Non-pigmented ciliary epithelial cell (primary cell): ENCODE measurements at regions not wholly inside any gene's neighbourhood (a gene's known extent, or its start where the extent isn't known, plus 50 kb on each side); places are given as distances from the start of the nearest gene placed in this dataset.
"Not testable (repeated sequence)": the region's sequence is repeated elsewhere in the genome, so short reads cannot be mapped to it uniquely, and the experiment has no call there.

ENCODE experiments used
- DNase-seq: peaks from one replicate; pipeline ENCODE4 v3.0.0-alpha.2; 2010; ENCODE audit warnings: low read depth

GRCh38 chr3:72660270-72661114 is 187.8 kb downstream of the SHQ1 start:
- DNase-seq, result no peak

GRCh38 chr3:72659596-72659995 is 188.6 kb downstream of the SHQ1 start:
- no peak for DNase-seq

GRCh38 chr3:72659188-72659587 is 189.1 kb downstream of the SHQ1 start:
- no peak for DNase-seq

GRCh38 chr3:72658466-72659100 is 189.7 kb downstream of the SHQ1 start:
- no peak for DNase-seq

GRCh38 chr3:72657666-72658065 is 190.6 kb downstream of the SHQ1 start:
- no peak for DNase-seq

GRCh38 chr3:72655723-72656122 is 192.5 kb downstream of the SHQ1 start:
- no peak for DNase-seq

- no peak for DNase-seq
Observed at GRCh38 chr3:72655131-72655551, 193.1 kb downstream of the SHQ1 start.

- DNase-seq, result no peak
Observed at GRCh38 chr3:72652395-72652794, 195.8 kb downstream of the SHQ1 start.

GRCh38 chr3:72651498-72651897 is 196.7 kb downstream of the SHQ1 start:
- no peak for DNase-seq

- no peak for DNase-seq
Observed at GRCh38 chr3:72646263-72646662, 202.0 kb downstream of the SHQ1 start.

- not testable (repeated sequence) for DNase-seq
Observed at GRCh38 chr3:72643635-72644034, 204.6 kb downstream of the SHQ1 start.

GRCh38 chr3:72641684-72642083 is 206.6 kb downstream of the SHQ1 start:
- no peak for DNase-seq

- no peak for DNase-seq
Observed at GRCh38 chr3:72641072-72641471, 207.2 kb downstream of the SHQ1 start.

GRCh38 chr3:72636969-72637597 is 211.2 kb downstream of the SHQ1 start:
- DNase-seq, result no peak

GRCh38 chr3:72635551-72635950 is 212.7 kb downstream of the SHQ1 start:
- no peak for DNase-seq

GRCh38 chr3:72634128-72634527 is 214.1 kb downstream of the SHQ1 start:
- no peak for DNase-seq

GRCh38 chr3:72633534-72633933 is 214.7 kb downstream of the SHQ1 start:
- DNase-seq, result no peak

- DNase-seq, result no peak
Observed at GRCh38 chr3:72633121-72633520, 215.1 kb downstream of the SHQ1 start.

- DNase-seq, result no peak
Observed at GRCh38 chr3:72632129-72632528, 216.1 kb downstream of the SHQ1 start.

GRCh38 chr3:72630969-72631344 is 217.3 kb downstream of the SHQ1 start:
- no peak for DNase-seq

- DNase-seq, result no peak
Observed at GRCh38 chr3:72630327-72630968, 217.8 kb downstream of the SHQ1 start.

- no peak for DNase-seq
Observed at GRCh38 chr3:72629191-72629631, 219.0 kb downstream of the SHQ1 start.

- DNase-seq, result no peak
Observed at GRCh38 chr3:72628065-72628464, 220.2 kb downstream of the SHQ1 start.
